GM23248 (cell line): ENCODE measurements at regions not wholly inside any gene's neighbourhood (a gene's known extent, or its start where the extent isn't known, plus 50 kb on each side); places are given as distances from the start of the nearest gene placed in this dataset.

Source experiments
- EZH2 ChIP-seq: fragments of 200-600 bp; sonication (generic); IDR thresholded peaks from 2 replicates; pipeline ENCODE4 v1.6.1; 2018; ENCODE audit warnings: antibody characterized with exemption, mild to moderate bottlenecking; ENCODE audit not compliant: insufficient read depth, poor library complexity, severe bottlenecking
- EZH2phosphoT487 ChIP-seq: fragments of 200-600 bp; sonication (generic); IDR thresholded peaks from 2 replicates; pipeline ENCODE4 v1.6.1; 2018; ENCODE audit warnings: antibody characterized with exemption, moderate library complexity, mild to moderate bottlenecking, low read depth; ENCODE audit not compliant: insufficient read depth

GRCh38 chr11:101706541-101706940, 122.7 kb upstream of the TRPC6 start:
- TF ChIP-seq EZH2phosphoT487 (no peak), EZH2 (no peak)
